22Rv1 (cell line): ENCODE measurements at regions not wholly inside any gene's neighbourhood (a gene's known extent, or its start where the extent isn't known, plus 50 kb on each side); places are given as distances from the start of the nearest gene placed in this dataset.

ENCODE experiments used
- H3K27ac ChIP-seq: fragments of 450-650 bp; 2 replicates; pipeline ENCODE4 v1.5.1; 2017
- ZFX ChIP-seq: fragments of 450-650 bp; IDR thresholded peaks from 2 replicates; pipeline ENCODE4 v1.6.1; 2017; ENCODE audit warnings: antibody characterized with exemption, borderline replicate concordance
- TF ChIP-seq, protein P1 (sequence below): fragments of 450-650 bp; IDR thresholded peaks from 2 replicates; pipeline ENCODE4 v1.5.1; 2017; ENCODE audit warnings: mild to moderate bottlenecking

DNA sequence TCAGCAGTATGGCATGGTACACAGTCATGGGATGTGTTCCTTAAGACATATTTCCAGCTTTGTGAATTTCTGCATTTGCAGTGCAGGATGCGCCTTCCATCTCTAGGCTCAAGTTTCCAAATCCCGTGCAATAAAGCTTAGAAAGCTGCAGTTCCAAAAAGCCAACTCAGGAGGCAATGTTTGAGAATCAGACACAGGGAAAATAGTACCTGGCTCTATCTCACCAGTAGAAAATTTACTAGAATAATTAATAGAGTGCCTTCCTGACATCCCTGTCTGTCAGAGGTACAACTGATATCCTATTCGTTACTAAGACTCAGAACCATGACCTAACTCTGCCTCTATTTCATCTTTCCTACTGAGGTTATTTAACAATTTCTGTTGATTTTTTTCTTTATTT lies 1333.0 kb downstream of the PCDH19 start:
- TF ChIP-seq, protein P1, sequence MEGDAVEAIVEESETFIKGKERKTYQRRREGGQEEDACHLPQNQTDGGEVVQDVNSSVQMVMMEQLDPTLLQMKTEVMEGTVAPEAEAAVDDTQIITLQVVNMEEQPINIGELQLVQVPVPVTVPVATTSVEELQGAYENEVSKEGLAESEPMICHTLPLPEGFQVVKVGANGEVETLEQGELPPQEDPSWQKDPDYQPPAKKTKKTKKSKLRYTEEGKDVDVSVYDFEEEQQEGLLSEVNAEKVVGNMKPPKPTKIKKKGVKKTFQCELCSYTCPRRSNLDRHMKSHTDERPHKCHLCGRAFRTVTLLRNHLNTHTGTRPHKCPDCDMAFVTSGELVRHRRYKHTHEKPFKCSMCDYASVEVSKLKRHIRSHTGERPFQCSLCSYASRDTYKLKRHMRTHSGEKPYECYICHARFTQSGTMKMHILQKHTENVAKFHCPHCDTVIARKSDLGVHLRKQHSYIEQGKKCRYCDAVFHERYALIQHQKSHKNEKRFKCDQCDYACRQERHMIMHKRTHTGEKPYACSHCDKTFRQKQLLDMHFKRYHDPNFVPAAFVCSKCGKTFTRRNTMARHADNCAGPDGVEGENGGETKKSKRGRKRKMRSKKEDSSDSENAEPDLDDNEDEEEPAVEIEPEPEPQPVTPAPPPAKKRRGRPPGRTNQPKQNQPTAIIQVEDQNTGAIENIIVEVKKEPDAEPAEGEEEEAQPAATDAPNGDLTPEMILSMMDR = no peak

DNA sequence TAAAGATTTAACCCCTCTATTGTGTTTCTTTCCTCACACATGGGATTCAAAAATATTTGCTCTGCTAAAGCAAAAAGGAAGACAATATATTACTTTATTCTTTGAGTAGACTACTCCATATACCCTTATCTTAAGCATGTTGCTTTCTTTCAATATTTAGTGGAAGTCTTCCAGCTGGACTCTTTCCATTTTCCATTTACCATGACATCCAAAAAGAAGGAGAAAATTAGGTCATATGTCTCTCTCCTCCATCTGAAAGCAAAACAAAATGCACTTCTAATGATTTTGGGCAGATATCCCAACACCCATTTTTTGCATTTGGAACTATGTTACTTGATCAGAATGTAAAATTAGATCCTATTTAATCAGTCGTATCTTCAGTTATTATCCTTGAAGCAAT lies 1336.5 kb downstream of the PCDH19 start:
- H3K27ac ChIP-seq = no peak overlapping the region
- TF ChIP-seq, protein P1 = no peak
- TF ChIP-seq ZFX = no peak

More for the DNA sequence above, 1333.0 kb downstream of the PCDH19 start:
- no peak overlapping the region for H3K27ac ChIP-seq

- TF ChIP-seq, protein P1 = no peak
- TF ChIP-seq ZFX = no peak
These were observed 1358.4 kb downstream of the PCDH19 start for GRCh38 chrX:99051639-99052038.

GRCh38 chrX:99033226-99033901 lies 1376.7 kb downstream of the PCDH19 start:
- no peak overlapping the region for H3K27ac ChIP-seq
- TF ChIP-seq ZFX = no peak
- TF ChIP-seq, protein P1 = no peak

More at GRCh38 chrX:99051639-99052038, 1358.4 kb downstream of the PCDH19 start:
- no peak overlapping the region for H3K27ac ChIP-seq

DNA sequence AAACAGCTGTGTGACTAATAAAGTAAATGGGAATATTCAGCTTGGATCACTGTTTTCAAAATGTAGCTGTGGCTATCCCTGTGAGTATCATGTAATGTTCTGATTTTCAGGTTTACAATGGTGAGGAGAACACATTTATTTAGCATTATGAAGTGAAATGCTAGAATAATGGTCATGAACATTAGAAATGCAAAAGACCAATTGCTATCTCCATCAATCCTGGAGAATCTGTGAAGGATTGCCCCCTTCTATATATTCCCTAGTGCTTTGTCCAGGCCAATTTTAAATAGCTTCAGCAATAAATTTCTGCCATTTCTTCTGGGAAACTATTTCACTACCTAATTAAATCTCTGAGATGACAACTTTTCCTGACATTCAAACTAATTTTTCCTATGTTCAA lies 1399.1 kb downstream of the PCDH19 start:
- H3K27ac ChIP-seq = no peak overlapping the region
- TF ChIP-seq, protein P1 = no peak
- no peak for TF ChIP-seq ZFX

DNA sequence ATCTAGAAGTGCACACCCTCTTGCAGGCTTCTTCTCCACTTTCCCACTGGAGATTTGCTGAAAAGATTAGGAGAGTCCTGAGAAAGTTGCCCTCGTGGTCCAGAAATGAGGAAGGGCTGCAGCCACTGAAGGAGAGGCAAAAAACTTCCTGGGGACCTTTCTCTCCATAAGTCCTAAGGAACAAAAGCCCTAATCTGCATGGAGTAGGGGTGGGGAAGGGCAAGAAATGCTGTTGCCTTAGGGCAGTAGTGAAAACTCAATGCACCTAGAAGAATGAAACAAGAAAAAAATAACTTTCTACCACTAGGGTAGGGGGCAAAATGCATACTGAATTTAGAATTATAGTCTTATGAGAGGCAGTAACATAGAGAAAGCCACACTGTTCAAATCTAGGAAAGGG lies 1408.8 kb downstream of the PCDH19 start:
- TF ChIP-seq ZFX = no peak
- TF ChIP-seq, protein P1 = no peak
- no peak overlapping the region for H3K27ac ChIP-seq

DNA sequence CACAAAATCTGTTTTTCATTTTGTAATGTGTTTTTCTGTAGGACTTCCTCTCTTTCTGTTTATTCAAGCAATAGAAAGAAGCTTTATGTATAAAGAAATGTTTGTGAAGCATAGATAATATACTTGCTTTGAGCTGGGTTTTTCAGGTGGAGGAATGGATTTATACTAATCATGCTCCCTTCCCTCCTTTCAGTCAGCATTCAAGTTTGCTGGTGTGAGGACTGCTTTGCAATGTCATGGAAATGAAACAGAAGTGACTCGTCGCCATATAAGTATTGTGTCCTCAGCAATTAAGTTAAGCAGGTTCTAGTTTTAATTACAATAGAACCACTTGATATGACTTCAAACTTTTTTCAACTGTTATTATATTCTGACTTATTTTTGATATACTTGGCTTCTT lies 1447.1 kb downstream of the PCDH19 start:
- H3K27ac ChIP-seq = no peak overlapping the region
- no peak for TF ChIP-seq ZFX
- TF ChIP-seq, protein P1 = no peak
